OCI-LY1 (cell line): ENCODE measurements at regions not wholly inside any gene's neighbourhood (a gene's known extent, or its start where the extent isn't known, plus 50 kb on each side); places are given as distances from the start of the nearest gene placed in this dataset.

Experiments used
- CTCF ChIP-seq: fragments of 200-600 bp; sonication (generic), shearing (Covaris generic); IDR thresholded peaks from 2 replicates; pipeline ENCODE4 v1.5.1; 2017; ENCODE audit warnings: mild to moderate bottlenecking, antibody characterized with exemption, low read length, moderate library complexity, mixed read lengths
- EZH2 ChIP-seq: fragments of 200-600 bp; sonication (generic), shearing (Covaris generic); IDR thresholded peaks from 2 replicates; pipeline ENCODE4 v1.8.0; 2017; ENCODE audit warnings: borderline replicate concordance, mixed run types, mild to moderate bottlenecking, antibody characterized with exemption, low read length, moderate library complexity, mixed read lengths

DNA sequence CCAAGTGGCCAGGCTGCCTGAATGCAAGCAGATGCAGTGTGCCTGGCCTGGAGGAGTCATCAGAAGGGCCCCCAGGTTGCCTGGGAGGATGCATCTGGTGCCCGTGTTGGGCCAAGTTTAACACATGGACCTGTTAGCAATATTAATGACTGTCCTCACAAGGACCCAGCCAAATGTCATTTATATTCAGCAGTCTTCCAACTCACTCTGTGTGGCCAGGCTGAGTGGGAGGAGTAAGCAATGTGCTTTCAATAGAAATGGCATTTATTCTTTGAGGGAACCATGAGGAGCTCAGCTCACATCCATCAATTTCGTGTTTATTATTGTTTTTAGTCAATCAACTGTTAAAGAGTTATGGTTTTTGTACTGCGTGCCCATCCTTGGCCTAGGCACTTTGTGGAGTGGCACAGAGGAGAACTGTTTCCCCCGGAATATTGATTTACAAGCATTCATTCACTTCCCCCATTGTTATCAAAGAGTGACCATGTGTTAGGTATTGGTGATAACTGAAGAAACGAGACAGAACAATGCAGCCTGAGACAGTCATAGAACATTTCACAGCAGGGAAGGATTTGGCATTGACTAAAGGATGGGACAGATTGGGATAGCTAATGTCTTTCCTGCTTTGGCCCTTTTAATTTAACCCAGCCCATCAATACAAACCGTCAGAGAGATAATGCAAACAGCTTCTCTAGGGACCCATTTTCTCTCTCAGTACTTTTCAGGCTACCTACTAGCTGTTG, 725.2 kb downstream of the TSN start:
- TF ChIP-seq CTCF (no peak), EZH2 (no peak)
